Mesothelial cell of epicardium (in vitro differentiated cells): ENCODE measurements at regions not wholly inside any gene's neighbourhood (a gene's known extent, or its start where the extent isn't known, plus 50 kb on each side); places are given as distances from the start of the nearest gene placed in this dataset.

Experiments used
- DNase-seq, 2 experiments: peaks; one replicate each; pipeline ENCODE4 v3.0.0; 2021; ENCODE audit warnings: low spot score in 2 of 2; ENCODE audit not compliant: unreplicated experiment in 2 of 2
- H3K27ac Mint-ChIP-seq: 2 replicates; pipeline ENCODE4 v1.8.0; 2021; ENCODE audit warnings: mixed read lengths
- H3K27me3 Mint-ChIP-seq: 2 replicates; pipeline ENCODE4 v1.8.0; 2021; ENCODE audit warnings: low read depth, mixed read lengths
- H3K36me3 Mint-ChIP-seq: 2 replicates; pipeline ENCODE4 v1.8.0; 2021; ENCODE audit warnings: mixed read lengths
- H3K4me1 Mint-ChIP-seq: 2 replicates; pipeline ENCODE4 v1.8.0; 2021; ENCODE audit warnings: mixed read lengths
- H3K4me3 Mint-ChIP-seq: 2 replicates; pipeline ENCODE4 v1.8.0; 2021; ENCODE audit warnings: mild to moderate bottlenecking, moderate library complexity, mixed read lengths
- H3K9me3 Mint-ChIP-seq: 2 replicates; pipeline ENCODE4 v1.8.0; 2021; ENCODE audit warnings: mixed read lengths
- TF ChIP-seq, protein P1 (sequence below): fragments of 200-600 bp; sonication (generic); IDR thresholded peaks from one replicate; pipeline ENCODE4 v1.5.0; 2021; ENCODE audit warnings: antibody characterized with exemption; ENCODE audit not compliant: unreplicated experiment

DNA sequence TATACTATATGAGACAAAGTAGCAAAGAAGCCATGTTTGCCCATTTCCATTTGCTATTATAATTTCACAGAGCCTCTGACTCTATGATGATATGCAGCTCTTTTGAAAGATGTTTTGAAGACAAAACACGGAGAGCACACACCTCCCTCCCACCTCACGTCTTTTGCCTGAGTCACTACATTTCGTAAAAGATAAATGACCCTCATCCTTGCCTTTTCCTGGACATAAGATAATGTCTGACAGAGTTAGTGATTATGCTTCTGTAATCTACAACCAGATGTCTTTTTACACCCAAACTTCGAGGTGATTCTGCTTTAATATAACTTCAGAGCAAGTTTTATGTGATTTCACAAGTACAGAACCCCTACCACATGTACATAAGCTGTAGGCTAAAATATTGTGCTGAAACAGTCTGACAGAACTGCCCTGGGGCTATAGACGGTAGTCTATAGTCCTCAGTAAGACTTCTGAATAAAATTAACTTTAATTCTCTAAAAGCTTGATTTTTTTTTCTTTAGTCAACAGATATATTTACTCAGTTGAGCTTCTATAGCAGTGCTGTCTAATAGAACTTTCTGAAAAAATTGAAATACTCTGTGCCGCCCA is 99.9 kb downstream of the CD200R1L start:
- DNase-seq, result no peak
- peak overlapping the region; percentile 86 for H3K27ac Mint-ChIP-seq
- H3K9me3 Mint-ChIP-seq, result peaks cover 2% of the 10 kb centered on the region
- no peak overlapping the region for H3K4me3 Mint-ChIP-seq
- TF ChIP-seq, protein P1, sequence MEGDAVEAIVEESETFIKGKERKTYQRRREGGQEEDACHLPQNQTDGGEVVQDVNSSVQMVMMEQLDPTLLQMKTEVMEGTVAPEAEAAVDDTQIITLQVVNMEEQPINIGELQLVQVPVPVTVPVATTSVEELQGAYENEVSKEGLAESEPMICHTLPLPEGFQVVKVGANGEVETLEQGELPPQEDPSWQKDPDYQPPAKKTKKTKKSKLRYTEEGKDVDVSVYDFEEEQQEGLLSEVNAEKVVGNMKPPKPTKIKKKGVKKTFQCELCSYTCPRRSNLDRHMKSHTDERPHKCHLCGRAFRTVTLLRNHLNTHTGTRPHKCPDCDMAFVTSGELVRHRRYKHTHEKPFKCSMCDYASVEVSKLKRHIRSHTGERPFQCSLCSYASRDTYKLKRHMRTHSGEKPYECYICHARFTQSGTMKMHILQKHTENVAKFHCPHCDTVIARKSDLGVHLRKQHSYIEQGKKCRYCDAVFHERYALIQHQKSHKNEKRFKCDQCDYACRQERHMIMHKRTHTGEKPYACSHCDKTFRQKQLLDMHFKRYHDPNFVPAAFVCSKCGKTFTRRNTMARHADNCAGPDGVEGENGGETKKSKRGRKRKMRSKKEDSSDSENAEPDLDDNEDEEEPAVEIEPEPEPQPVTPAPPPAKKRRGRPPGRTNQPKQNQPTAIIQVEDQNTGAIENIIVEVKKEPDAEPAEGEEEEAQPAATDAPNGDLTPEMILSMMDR, result no peak
- H3K36me3 Mint-ChIP-seq, result peaks cover 3% of the 10 kb centered on the region
- no peaks in the 10 kb centered on the region for H3K27me3 Mint-ChIP-seq
- H3K4me1 Mint-ChIP-seq, result peaks cover 64% of the 10 kb centered on the region

DNA sequence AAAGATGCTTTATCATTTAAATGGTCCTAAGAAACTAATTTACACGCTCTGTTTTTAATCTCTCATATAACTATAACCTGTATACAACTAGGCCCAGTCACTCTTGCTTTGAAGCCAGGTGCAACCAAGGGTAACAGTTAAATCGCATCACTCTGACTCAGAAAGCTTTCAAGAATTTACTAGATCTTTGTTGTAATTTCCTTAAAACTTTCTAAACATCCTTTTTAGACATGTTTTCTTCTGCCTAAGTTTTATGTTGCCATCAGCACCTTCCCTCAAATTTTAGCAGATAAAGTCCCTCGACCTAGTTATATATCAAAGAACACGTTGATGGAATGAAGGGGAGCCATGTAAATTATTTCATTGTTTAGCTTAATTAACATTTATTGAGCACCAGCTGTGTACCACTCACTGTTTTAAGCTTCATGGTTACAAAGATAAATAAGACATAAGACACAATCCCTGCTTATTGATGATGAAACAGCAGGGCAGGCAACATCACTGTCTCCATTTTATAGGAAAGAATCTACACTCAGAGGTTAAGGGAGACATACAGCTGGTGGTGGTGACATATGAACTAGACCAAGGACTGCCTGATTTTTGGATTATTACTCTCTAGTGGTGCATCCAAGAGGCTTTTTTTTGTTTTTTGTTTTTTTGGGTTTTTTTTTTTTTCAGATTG is 101.0 kb downstream of the CD200R1L start:
- no peaks in the 10 kb centered on the region for H3K27me3 Mint-ChIP-seq
- no peak for DNase-seq
- H3K36me3 Mint-ChIP-seq, result peaks cover 3% of the 10 kb centered on the region
- H3K27ac Mint-ChIP-seq, result peak overlapping the region; percentile 86
- TF ChIP-seq, protein P1, result no peak
- H3K4me3 Mint-ChIP-seq, result no peak overlapping the region
- no peaks in the 10 kb centered on the region for H3K9me3 Mint-ChIP-seq
- H3K4me1 Mint-ChIP-seq, result peaks cover 62% of the 10 kb centered on the region

DNA sequence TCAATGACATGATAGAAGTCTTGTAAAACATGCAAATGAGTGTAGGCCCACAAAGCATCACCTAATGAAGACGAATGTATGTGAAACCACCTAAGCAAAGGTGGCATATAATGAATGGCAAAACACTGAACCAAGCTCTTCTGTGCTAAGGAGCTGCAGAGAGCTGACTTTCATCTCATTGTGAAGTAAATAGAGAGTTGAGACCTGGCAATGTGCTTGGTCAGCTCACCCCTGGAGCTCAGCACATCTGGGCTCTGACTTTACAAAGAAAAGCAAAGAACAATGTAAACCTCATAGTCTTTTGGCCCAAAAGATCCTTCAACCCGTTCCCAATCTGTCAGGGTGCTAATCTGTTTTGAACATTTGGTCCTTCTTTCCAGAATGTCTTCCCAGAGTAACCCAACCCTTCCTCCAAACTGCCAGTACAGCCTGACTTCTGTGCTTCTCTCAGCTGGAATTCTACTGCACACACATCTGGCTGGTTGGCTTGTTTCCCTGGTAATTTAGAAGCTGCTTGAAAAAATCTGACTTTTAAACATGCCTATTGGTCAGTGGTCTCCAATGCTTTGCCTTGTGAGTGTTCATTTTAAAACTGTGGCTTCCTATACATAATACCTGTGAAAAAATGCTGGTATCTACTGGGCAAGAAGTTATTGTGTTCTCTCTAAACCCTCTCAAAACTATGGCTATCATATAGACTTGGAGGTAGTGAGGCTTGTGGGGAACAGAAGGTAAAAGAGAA is 101.7 kb downstream of the CD200R1L start:
- Mint-ChIP-seq H3K36me3 (peaks cover 3% of the 10 kb centered on the region), H3K4me3 (no peak overlapping the region), H3K27ac (peak overlapping the region; percentile 86), H3K9me3 (no peaks in the 10 kb centered on the region), H3K27me3 (no peaks in the 10 kb centered on the region), H3K4me1 (peaks cover 58% of the 10 kb centered on the region)
- TF ChIP-seq, protein P1, result no peak
- no peak for DNase-seq

DNA sequence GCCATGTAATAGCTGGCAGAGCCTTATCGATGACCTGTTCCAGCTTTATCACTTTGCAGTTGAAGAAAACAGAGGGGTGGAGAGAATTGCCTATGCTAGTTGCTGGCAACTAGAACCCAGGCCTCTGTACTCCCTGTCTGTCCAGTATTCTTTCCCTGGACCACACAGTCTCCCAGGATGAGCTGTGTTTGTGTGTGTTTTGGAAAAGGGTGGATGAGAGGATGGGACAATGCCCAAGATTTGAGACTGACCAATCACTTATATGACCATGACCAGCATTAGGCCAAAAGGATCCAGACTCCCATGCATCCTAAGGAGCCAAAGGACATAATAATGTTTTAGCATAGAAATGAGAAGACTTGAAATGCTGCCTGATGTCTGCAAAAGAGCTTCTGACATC is 102.6 kb downstream of the CD200R1L start:
- H3K4me1 Mint-ChIP-seq, result peaks cover 60% of the 10 kb centered on the region
- peaks cover 3% of the 10 kb centered on the region for H3K36me3 Mint-ChIP-seq
- no peak overlapping the region for H3K4me3 Mint-ChIP-seq

DNA sequence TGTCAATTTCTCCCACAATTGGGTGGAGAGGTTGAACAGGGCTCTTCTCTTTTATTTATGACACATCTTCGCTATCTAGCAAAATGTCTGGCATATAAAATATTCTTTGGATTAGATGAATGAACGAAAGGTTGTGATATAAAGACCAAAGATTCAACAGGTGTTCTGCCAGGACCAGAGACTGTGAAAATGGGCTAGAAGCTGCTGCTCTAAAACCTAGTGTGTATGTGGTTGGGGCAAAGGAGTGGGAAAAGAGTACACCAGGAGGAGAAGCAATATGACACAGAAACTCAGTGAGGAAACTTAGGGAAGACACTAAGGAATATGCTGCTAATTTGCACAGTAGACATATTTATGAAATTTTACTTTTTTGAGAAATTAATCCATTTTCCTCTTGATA is 102.0 kb upstream of the CCDC80 start:
- H3K27me3 Mint-ChIP-seq, result no peaks in the 10 kb centered on the region
- peaks cover 3% of the 10 kb centered on the region for H3K36me3 Mint-ChIP-seq
- no peak overlapping the region for H3K4me3 Mint-ChIP-seq
- no peak overlapping the region for H3K27ac Mint-ChIP-seq
- no peak for DNase-seq
- H3K9me3 Mint-ChIP-seq, result no peaks in the 10 kb centered on the region
- H3K4me1 Mint-ChIP-seq, result peaks cover 59% of the 10 kb centered on the region
- TF ChIP-seq, protein P1, result no peak

More for the DNA sequence above, 102.6 kb downstream of the CD200R1L start:
- H3K9me3 Mint-ChIP-seq, result no peaks in the 10 kb centered on the region
- TF ChIP-seq, protein P1, result no peak
- no peak overlapping the region for H3K27ac Mint-ChIP-seq
- H3K27me3 Mint-ChIP-seq, result no peaks in the 10 kb centered on the region
- DNase-seq, result no peak
